HG02678 (cell line): ENCODE measurements at regions not wholly inside any gene's neighbourhood (a gene's known extent, or its start where the extent isn't known, plus 50 kb on each side); places are given as distances from the start of the nearest gene placed in this dataset.

ENCODE experiments used
- ATAC-seq: cut with Tn5 transposase; IDR thresholded peaks from one replicate; pipeline ENCODE4 v1.9.1; 2021; ENCODE audit warnings: mild to moderate bottlenecking, moderate library complexity; ENCODE audit not compliant: unreplicated experiment

GRCh38 chr7:115883629-115884028 lies 146.9 kb downstream of the TFEC start:
- ATAC-seq = no peak

- ATAC-seq = no peak
These were observed 149.1 kb downstream of the TFEC start for GRCh38 chr7:115881476-115881875.

- no peak for ATAC-seq
These were observed 151.4 kb downstream of the TFEC start for GRCh38 chr7:115879171-115879570.

GRCh38 chr7:115869801-115870200 lies 160.8 kb downstream of the TFEC start:
- ATAC-seq = no peak

- ATAC-seq = no peak
These were observed 161.4 kb downstream of the TFEC start for GRCh38 chr7:115869190-115869589.

- no peak for ATAC-seq
These were observed 162.2 kb downstream of the TFEC start for GRCh38 chr7:115868369-115868768.

GRCh38 chr7:115864082-115864481 lies 166.5 kb downstream of the TFEC start:
- no peak for ATAC-seq

GRCh38 chr7:115851291-115851690 lies 179.3 kb downstream of the TFEC start:
- no peak for ATAC-seq

- no peak for ATAC-seq
These were observed 179.8 kb downstream of the TFEC start for GRCh38 chr7:115850774-115851173.

GRCh38 chr7:115844857-115845256 lies 185.7 kb downstream of the TFEC start:
- ATAC-seq = no peak

GRCh38 chr7:115840702-115841101 lies 189.9 kb downstream of the TFEC start:
- no peak for ATAC-seq

GRCh38 chr7:115838829-115839228 lies 191.7 kb downstream of the TFEC start:
- ATAC-seq = no peak

GRCh38 chr7:115831371-115831770 lies 199.2 kb downstream of the TFEC start:
- no peak for ATAC-seq

GRCh38 chr7:115827305-115828045 lies 203.1 kb downstream of the TFEC start:
- no peak for ATAC-seq

- no peak for ATAC-seq
These were observed 205.0 kb downstream of the TFEC start for GRCh38 chr7:115825456-115826115.

- ATAC-seq = no peak
These were observed 207.8 kb downstream of the TFEC start for GRCh38 chr7:115822801-115823200.

- ATAC-seq = no peak
These were observed 208.2 kb downstream of the TFEC start for GRCh38 chr7:115822380-115822779.

GRCh38 chr7:115816318-115816974 lies 214.1 kb downstream of the TFEC start:
- ATAC-seq = no peak

- no peak for ATAC-seq
These were observed 217.8 kb downstream of the TFEC start for GRCh38 chr7:115812794-115813193.

GRCh38 chr7:115805458-115805857 lies 225.1 kb downstream of the TFEC start:
- ATAC-seq = no peak

- ATAC-seq = no peak
These were observed 228.1 kb downstream of the TFEC start for GRCh38 chr7:115802415-115802814.

- ATAC-seq = no peak
These were observed 231.1 kb downstream of the TFEC start for GRCh38 chr7:115799430-115799829.
